GM12872 (cell line): ENCODE measurements at regions not wholly inside any gene's neighbourhood (a gene's known extent, or its start where the extent isn't known, plus 50 kb on each side); places are given as distances from the start of the nearest gene placed in this dataset.

ENCODE experiments used
- TF ChIP-seq, protein P1 (sequence below): IDR thresholded peaks from 3 replicates; pipeline ENCODE4 v1.5.1; 2011; ENCODE audit warnings: low read depth, mild to moderate bottlenecking, low read length, moderate library complexity; ENCODE audit not compliant: insufficient read depth

DNA sequence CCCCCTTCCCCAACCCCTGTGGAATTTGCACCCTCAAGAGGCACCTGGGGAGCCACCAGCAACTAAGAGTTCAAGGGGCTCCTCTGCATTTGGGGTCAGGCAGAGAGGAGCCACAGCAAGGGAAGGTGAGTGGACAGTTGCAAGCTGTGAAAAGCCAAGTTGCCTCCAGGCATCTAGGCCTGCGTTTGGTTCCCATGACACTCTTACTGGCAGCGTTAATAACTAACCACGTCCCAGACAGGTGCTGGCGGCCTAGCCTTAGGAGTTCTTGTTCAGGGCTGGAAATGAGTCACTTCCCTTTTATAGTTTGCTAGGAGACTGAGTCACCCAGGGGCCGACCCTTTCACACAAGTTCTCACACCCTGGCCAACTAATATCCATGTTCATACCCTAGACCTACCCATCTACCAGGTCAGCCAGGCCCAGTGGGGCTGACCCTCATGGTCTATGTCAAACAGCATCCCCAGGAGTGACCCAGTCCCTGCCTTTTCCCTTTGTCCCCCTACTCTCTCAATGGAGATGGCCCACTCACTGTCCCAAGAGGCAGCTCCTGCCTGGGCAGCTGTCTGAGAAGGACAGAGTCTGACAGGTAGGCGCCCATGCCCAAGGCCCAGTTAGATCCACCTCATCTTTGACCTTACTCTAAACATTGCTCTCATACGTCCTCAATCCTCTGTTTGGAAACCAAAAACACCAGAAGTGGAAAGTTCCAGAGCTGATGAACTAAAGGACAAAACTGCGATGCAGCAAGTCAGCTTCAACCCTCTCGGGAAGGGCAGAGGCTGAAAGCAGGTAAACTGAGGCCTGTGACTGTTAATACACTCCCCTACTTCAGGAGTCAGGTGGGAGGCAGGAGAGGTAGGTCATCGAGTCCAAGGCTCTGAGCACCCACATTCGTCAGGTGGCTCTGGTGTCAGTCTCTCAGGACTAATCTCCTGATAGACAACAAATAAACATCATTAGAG is 300.6 kb downstream of the SOX9 start:
- TF ChIP-seq, protein P1, sequence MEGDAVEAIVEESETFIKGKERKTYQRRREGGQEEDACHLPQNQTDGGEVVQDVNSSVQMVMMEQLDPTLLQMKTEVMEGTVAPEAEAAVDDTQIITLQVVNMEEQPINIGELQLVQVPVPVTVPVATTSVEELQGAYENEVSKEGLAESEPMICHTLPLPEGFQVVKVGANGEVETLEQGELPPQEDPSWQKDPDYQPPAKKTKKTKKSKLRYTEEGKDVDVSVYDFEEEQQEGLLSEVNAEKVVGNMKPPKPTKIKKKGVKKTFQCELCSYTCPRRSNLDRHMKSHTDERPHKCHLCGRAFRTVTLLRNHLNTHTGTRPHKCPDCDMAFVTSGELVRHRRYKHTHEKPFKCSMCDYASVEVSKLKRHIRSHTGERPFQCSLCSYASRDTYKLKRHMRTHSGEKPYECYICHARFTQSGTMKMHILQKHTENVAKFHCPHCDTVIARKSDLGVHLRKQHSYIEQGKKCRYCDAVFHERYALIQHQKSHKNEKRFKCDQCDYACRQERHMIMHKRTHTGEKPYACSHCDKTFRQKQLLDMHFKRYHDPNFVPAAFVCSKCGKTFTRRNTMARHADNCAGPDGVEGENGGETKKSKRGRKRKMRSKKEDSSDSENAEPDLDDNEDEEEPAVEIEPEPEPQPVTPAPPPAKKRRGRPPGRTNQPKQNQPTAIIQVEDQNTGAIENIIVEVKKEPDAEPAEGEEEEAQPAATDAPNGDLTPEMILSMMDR, result no peak

DNA sequence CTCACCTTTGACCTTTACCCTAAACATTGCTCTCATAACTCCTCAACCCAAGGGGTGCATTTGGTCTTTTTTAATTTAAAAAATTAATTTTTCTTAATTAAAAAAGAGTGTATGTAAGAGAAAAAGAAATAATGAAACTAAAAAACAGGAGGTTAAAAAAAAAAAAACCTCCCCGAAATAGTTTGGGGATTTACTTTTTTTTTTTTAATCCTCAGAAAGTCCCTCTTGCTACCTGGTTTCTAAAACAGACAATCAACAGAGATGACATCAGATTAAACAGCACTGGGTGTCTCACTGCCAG is 301.3 kb downstream of the SOX9 start:
- TF ChIP-seq, protein P1, result no peak

DNA sequence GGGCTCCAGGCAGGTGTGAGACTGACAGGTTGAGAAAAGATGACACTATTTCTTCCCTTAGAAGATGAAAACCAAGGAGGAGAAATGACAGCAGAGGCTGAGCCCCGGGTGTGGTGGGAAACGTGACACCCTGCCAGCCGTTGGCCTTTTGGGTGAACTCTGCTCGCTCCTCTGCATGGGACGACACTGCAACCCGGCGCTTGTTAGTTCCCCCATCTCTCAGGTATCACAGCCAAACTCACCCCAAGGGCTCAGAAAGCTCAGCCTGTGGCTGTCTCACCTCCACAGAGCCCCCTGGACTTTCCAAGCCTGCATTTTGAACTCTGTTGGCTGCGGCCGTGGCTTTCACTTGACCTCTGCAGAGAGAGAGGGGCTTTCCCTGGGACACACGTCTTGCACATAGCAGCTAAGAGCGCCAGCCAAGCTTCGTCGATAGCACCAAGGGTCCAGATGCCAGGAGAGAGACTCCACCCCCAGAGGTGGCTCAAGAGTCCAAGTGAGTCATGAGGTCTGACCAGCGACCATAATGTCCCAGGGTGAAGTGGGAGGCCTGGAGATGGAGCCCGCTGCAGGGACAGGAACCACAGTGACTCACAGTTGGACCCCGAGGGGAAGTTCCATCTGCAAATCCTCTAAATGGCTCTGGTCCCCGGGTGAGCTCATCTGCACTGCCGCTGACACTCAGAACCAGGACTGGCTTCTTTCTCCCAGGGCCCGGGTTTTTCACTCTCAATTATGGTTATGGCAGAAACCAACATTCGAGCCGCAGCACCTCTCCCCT is 301.9 kb downstream of the SOX9 start:
- TF ChIP-seq, protein P1, result no peak

DNA sequence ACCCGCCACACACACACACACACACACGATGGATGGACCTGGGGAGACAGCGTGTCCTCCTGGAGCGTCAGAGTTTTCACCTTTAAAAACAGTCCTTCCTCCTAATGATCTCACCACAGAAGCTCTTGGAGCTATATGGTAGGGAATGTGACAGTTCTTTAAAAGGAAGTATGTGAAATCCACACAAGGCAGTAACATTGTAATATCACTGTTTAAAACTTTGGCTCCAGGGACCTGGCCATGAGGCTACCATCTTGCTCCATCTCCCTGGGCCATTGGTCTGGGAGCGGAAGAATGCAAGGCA is 302.4 kb downstream of the SOX9 start:
- TF ChIP-seq, protein P1, result no peak

DNA sequence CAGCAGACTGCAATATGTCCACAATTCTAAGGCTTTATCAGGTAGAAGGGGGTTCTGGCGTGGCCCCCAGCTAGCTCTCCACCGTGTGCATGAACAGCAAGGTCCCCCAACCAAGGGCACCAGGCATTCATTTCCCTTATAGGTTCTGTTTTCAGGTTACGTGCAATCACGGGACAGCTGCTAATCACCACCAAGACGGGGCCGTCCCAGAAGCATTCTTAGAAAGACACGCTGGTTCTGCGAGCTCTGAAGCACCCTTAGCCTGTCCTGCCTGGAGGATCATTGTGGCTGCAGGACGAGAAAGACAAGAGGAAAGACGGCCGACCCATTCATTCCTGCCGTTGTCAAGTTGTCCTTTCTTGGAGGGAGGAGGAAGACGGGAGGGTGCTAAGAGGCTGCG is 302.9 kb downstream of the SOX9 start:
- TF ChIP-seq, protein P1, result no peak

DNA sequence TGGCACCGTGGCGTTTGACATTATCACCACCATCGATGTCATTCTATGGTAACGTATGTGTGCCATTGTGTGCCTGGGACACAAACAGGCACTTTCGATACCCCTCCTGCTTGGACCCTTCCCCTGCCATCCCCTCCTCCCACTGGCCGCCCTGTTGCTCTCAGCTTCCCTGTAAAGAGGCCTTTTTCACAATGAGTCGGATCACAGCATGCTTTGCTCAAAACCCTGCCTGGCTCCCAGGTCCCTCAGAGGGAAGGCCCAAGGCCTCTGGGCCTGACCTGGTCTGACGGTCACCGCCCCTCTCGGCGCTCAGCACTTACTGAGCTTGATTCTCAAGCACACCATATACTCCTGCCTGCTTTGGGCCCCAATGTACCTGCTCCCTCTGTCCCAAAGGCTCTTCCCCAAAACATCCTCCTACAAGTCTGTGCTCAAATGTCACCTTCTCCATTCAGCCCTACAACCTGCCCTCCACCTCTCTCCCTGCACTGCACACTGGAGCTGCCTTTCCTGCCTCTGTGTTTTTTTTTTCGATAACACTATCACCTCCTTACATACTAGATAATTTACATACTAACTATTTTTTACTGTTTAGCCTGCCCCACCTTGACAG is 303.8 kb downstream of the SOX9 start:
- TF ChIP-seq, protein P1, result no peak

DNA sequence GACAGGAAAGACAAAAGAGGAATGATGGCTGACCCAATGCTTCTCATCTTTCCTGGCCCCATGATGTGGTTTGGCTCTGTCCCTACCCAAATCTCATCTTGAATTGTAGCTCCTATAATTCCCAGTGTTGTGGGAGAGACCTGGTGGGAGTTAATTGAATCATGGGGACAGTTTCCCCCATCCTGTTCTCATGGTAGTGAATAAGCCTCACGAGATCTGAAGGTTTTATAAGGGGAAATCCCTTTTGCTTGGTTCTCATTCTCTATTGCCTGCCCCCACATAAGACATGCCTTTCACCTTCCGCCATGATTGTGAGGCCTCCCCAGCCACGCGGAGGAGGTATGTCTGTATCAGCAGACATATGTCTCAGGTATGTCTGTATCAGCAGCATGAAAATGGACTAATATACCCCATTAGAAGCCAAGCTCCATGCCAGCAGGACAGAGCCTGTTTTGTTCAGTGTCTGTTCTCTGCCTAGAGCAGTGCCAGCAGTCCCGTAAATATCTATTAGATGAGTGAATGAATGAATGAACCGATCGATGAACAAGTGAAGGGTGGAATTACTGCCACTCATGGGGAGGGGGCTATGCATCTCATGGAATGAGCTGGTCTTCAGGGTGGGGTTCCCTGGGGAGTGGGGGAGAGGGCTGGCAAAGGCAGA is 304.4 kb downstream of the SOX9 start:
- TF ChIP-seq, protein P1, result no peak
